OCI-LY3 (cell line): ENCODE measurements at regions not wholly inside any gene's neighbourhood (a gene's known extent, or its start where the extent isn't known, plus 50 kb on each side); places are given as distances from the start of the nearest gene placed in this dataset.

Experiments
- H2AFZ ChIP-seq: fragments of 200-600, 300-600 bp; shearing (Covaris generic); 2 replicates; pipeline ENCODE4 v1.6.0; 2014; ENCODE audit warnings: antibody characterized with exemption, low read depth, low read length
- H3K27ac ChIP-seq: fragments of 200-600, 300-600 bp; sonication (generic); 2 replicates; pipeline ENCODE4 v1.5.1; 2014; ENCODE audit warnings: mild to moderate bottlenecking, low read length, moderate library complexity, mixed read lengths
- H3K27me3 ChIP-seq: fragments of 200-600, 300-600 bp; sonication (generic); 2 replicates; pipeline ENCODE4 v1.6.1; 2014; ENCODE audit warnings: low read depth, low read length, mixed read lengths
- H3K36me3 ChIP-seq: fragments of 200-600, 300-600 bp; sonication (generic); replicated peaks from 2 replicates; pipeline ENCODE3; 2014; ENCODE audit warnings: low read depth, low read length, mixed read lengths
- H3K4me1 ChIP-seq: fragments of 300-600, 200-600 bp; sonication (generic); 2 replicates; pipeline ENCODE4 v1.6.1; 2014; ENCODE audit warnings: low read length, mixed read lengths
- H3K4me2 ChIP-seq: fragments of 200-600, 300-600 bp; sonication (generic); 2 replicates; pipeline ENCODE4 v1.6.1; 2014; ENCODE audit warnings: low read length, mixed read lengths
- H3K4me3 ChIP-seq: fragments of 300-600, 200-600 bp; sonication (generic); 2 replicates; pipeline ENCODE4 v1.5.1; 2014; ENCODE audit warnings: antibody characterized with exemption, mild to moderate bottlenecking, low read length, moderate library complexity
- H3K79me2 ChIP-seq: fragments of 300-600, 200-600 bp; shearing (Covaris generic); 2 replicates; pipeline ENCODE4 v1.6.1; 2014; ENCODE audit warnings: mild to moderate bottlenecking, low read length, mixed read lengths
- H3K9ac ChIP-seq: fragments of 300-600, 200-600 bp; shearing (Covaris generic); 2 replicates; pipeline ENCODE4 v1.6.0; 2014; ENCODE audit warnings: mild to moderate bottlenecking, low read length, moderate library complexity
- H3K9me3 ChIP-seq: fragments of 200-600, 300-600 bp; shearing (Covaris generic); 2 replicates; pipeline ENCODE4 v1.6.1; 2014; ENCODE audit warnings: low read length, mixed read lengths; ENCODE audit not compliant: insufficient read depth
- H4K20me1 ChIP-seq: fragments of 200-600, 300-600 bp; sonication (generic); 2 replicates; pipeline ENCODE4 v1.6.1; 2016; ENCODE audit warnings: low read length, mixed read lengths; ENCODE audit not compliant: insufficient read depth
- CTCF ChIP-seq: fragments of 200-600, 300-600 bp; sonication (generic); IDR thresholded peaks from 2 replicates; pipeline ENCODE4 v1.5.1; 2014; ENCODE audit warnings: antibody characterized with exemption, low read length, low read depth
- EZH2phosphoT487 ChIP-seq: fragments of 200-600 bp; shearing (Covaris generic); IDR thresholded peaks from 2 replicates; pipeline ENCODE4 v1.6.1; 2018; ENCODE audit warnings: antibody characterized with exemption, mixed run types, low read depth

DNA sequence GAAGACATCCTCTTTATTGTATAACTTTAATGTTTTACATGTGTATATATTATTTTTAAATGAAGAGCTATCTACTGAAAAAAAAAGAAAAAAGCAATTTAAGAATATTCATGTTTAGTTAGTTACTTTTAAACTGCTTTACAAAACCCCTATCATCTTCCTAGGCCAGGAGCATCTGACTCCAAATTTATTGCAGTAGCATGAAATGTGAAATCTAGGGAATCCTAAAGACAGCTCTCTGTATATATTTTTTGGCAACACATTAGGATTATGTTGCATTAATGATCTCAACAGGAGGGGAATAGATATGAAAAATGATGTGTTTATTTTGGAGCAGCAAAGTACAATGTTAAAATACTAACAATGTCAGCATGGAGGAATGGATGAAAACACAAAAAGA, 158.3 kb downstream of the CNTN3 start:
- no peaks in the 10 kb centered on the region for H3K9me3 ChIP-seq
- H3K79me2 ChIP-seq, result no peaks in the 10 kb centered on the region
- no peaks in the 10 kb centered on the region for H3K36me3 ChIP-seq
- H3K4me3 ChIP-seq, result no peak overlapping the region
- no peaks in the 10 kb centered on the region for H3K4me1 ChIP-seq
- H3K27ac ChIP-seq, result no peak overlapping the region
- TF ChIP-seq EZH2phosphoT487, result no peak
- H2AFZ ChIP-seq, result no peak overlapping the region
- no peaks in the 10 kb centered on the region for H4K20me1 ChIP-seq
- H3K27me3 ChIP-seq, result no peaks in the 10 kb centered on the region
- H3K4me2 ChIP-seq, result no peak overlapping the region
- H3K9ac ChIP-seq, result no peak overlapping the region

GRCh38 chr3:74447221-74447620, 167.2 kb downstream of the CNTN3 start:
- no peaks in the 10 kb centered on the region for H3K4me1 ChIP-seq
- no peak overlapping the region for H3K4me3 ChIP-seq
- no peak overlapping the region for H3K27ac ChIP-seq
- no peaks in the 10 kb centered on the region for H3K79me2 ChIP-seq
- H4K20me1 ChIP-seq, result no peaks in the 10 kb centered on the region
- H3K9me3 ChIP-seq, result no peaks in the 10 kb centered on the region
- H2AFZ ChIP-seq, result no peak overlapping the region
- H3K36me3 ChIP-seq, result no peaks in the 10 kb centered on the region
- no peak overlapping the region for H3K4me2 ChIP-seq
- TF ChIP-seq CTCF (no peak), EZH2phosphoT487 (no peak)
- no peaks in the 10 kb centered on the region for H3K27me3 ChIP-seq
- no peak overlapping the region for H3K9ac ChIP-seq

DNA sequence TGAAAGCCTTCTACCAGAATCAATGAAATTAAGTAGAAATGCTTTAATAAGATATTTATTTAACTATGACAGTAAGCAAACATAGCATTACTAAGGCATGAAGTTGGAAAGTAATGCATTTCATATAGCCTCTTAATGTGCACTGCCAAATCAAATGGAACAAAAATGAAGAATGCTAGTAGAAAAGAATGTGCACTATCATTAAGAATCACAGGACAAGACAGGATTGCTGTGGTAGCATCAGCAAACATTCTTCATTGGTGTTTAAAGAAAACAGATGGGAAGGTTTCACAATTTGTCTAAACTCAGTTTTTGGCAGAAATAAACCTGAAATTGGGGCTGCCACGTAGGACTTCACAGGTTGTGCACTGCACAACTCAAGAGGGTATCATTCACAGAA, 168.9 kb downstream of the CNTN3 start:
- Histone ChIP-seq H3K27me3 (no peaks in the 10 kb centered on the region), H3K36me3 (no peaks in the 10 kb centered on the region), H3K4me3 (no peak overlapping the region), H4K20me1 (no peaks in the 10 kb centered on the region), H3K27ac (no peak overlapping the region), H3K4me1 (no peaks in the 10 kb centered on the region), H3K9ac (no peak overlapping the region), H3K9me3 (no peaks in the 10 kb centered on the region), H3K79me2 (no peaks in the 10 kb centered on the region), H2AFZ (no peak overlapping the region), H3K4me2 (no peak overlapping the region)
- TF ChIP-seq CTCF (no peak), EZH2phosphoT487 (no peak)

DNA sequence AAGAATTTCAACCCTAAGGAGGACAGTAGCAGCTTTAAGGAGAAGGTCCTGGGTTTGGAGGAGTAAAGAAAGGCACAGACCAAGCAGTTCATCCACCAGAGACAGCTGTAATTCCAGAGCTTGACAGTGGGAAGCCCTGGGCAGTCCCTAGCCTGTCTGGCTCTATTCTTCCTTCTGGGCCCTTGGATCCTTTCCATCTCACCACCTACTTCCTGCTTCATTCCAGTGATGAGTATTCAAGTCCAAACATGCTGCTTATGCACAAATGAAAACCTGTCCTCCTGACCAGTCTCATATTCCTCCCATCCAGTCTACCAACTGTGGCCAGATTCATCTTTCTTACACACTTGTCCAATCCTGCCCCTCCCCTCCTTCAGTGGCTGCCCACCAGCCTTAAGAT, 171.4 kb downstream of the CNTN3 start:
- TF ChIP-seq CTCF (no peak), EZH2phosphoT487 (no peak)
- H3K27ac ChIP-seq, result no peak overlapping the region
- no peaks in the 10 kb centered on the region for H3K27me3 ChIP-seq
- no peak overlapping the region for H2AFZ ChIP-seq
- no peaks in the 10 kb centered on the region for H4K20me1 ChIP-seq
- no peaks in the 10 kb centered on the region for H3K79me2 ChIP-seq
- no peak overlapping the region for H3K4me3 ChIP-seq
- H3K9me3 ChIP-seq, result no peaks in the 10 kb centered on the region
- no peaks in the 10 kb centered on the region for H3K36me3 ChIP-seq
- H3K4me1 ChIP-seq, result no peaks in the 10 kb centered on the region
- H3K9ac ChIP-seq, result no peak overlapping the region
- H3K4me2 ChIP-seq, result no peak overlapping the region

GRCh38 chr3:74442683-74443082, 171.8 kb downstream of the CNTN3 start:
- Histone ChIP-seq H3K9ac (no peak overlapping the region), H3K9me3 (no peaks in the 10 kb centered on the region), H3K27ac (no peak overlapping the region), H4K20me1 (no peaks in the 10 kb centered on the region), H3K27me3 (no peaks in the 10 kb centered on the region), H3K4me2 (no peak overlapping the region), H3K79me2 (no peaks in the 10 kb centered on the region), H3K4me3 (no peak overlapping the region), H2AFZ (no peak overlapping the region), H3K4me1 (no peaks in the 10 kb centered on the region), H3K36me3 (no peaks in the 10 kb centered on the region)
- TF ChIP-seq CTCF, result no peak
- TF ChIP-seq EZH2phosphoT487, result no peak
